ENCODE measurements at regions not wholly inside any gene's neighbourhood (a gene's known extent, or its start where the extent isn't known, plus 50 kb on each side); places are given as distances from the start of the nearest gene placed in this dataset.

GRCh38 chr5:60368100-60368499 is 331.9 kb downstream of the DEPDC1B start:
- TF ChIP-seq CTCF (IDR thresholded peaks at IDR 0.05; ENCODE audit: borderline replicate concordance, insufficient read depth, low read depth, low read length): no peak
- H3K4me3 ChIP-seq (ENCODE audit: low read depth, low read length): no peak overlapping the region

GRCh38 chr5:60366489-60366888 is 333.5 kb downstream of the DEPDC1B start:
- H3K4me3 ChIP-seq (ENCODE audit: low read depth, low read length): no peak overlapping the region
- TF ChIP-seq CTCF (IDR thresholded peaks at IDR 0.05; ENCODE audit: borderline replicate concordance, insufficient read depth, low read depth, low read length): no peak

GRCh38 chr5:60365001-60365400 is 335.0 kb downstream of the DEPDC1B start:
- TF ChIP-seq CTCF (IDR thresholded peaks at IDR 0.05; ENCODE audit: borderline replicate concordance, insufficient read depth, low read depth, low read length): no peak
- H3K4me3 ChIP-seq (ENCODE audit: low read depth, low read length): no peak overlapping the region

- no peak overlapping the region for H3K4me3 ChIP-seq (ENCODE audit: low read depth, low read length)
- no peak for TF ChIP-seq CTCF (IDR thresholded peaks at IDR 0.05; ENCODE audit: borderline replicate concordance, insufficient read depth, low read depth, low read length)
Measured at GRCh38 chr5:60362158-60362557, 337.8 kb downstream of the DEPDC1B start.

- TF ChIP-seq CTCF (IDR thresholded peaks at IDR 0.05; ENCODE audit: borderline replicate concordance, insufficient read depth, low read depth, low read length): no peak
- no peak overlapping the region for H3K4me3 ChIP-seq (ENCODE audit: low read depth, low read length)
Measured at GRCh38 chr5:60360355-60360754, 339.6 kb downstream of the DEPDC1B start.

GRCh38 chr5:60357302-60357701 is 342.7 kb downstream of the DEPDC1B start:
- no peak overlapping the region for H3K4me3 ChIP-seq (ENCODE audit: low read depth, low read length)
- TF ChIP-seq CTCF (IDR thresholded peaks at IDR 0.05; ENCODE audit: borderline replicate concordance, insufficient read depth, low read depth, low read length): no peak

GRCh38 chr5:60356745-60357144 is 343.2 kb downstream of the DEPDC1B start:
- H3K4me3 ChIP-seq (ENCODE audit: low read depth, low read length): no peak overlapping the region
- no peak for TF ChIP-seq CTCF (IDR thresholded peaks at IDR 0.05; ENCODE audit: borderline replicate concordance, insufficient read depth, low read depth, low read length)

All from GM12875 (cell line).